ENCODE measurements at regions not wholly inside any gene's neighbourhood (a gene's known extent, or its start where the extent isn't known, plus 50 kb on each side); places are given as distances from the start of the nearest gene placed in this dataset.

GRCh38 chr3:87968668-87969067, 90.1 kb downstream of the CGGBP1 start:
- no peak overlapping the region for H3K4me3 ChIP-seq (ENCODE audit: insufficient read depth in 1 of 2, low read depth in 1 of 2, low read length in 2 of 2)
- H3K9ac ChIP-seq (ENCODE audit: low read length): no peak overlapping the region
- H3K79me1 ChIP-seq (replicated peaks; ENCODE audit: low read length, poor library complexity, severe bottlenecking): no peaks in the 10 kb centered on the region
- H2BK120ac ChIP-seq (ENCODE audit: low read depth, low read length): no peak overlapping the region
- H3K18ac ChIP-seq (ENCODE audit: low read depth in 1 of 2, low read length in 2 of 2): no peak overlapping the region
- no peak overlapping the region for H2BK5ac ChIP-seq (ENCODE audit: low read depth, low read length, poor library complexity, severe bottlenecking)
- no peaks in the 10 kb centered on the region for H3K4me1 ChIP-seq (ENCODE audit: control insufficient read depth, insufficient read depth, low read depth, low read length)
- no peak overlapping the region for H4K91ac ChIP-seq (ENCODE audit: low read length)
- no peak overlapping the region for H3K4me2 ChIP-seq (ENCODE audit: low read length, poor library complexity, severe bottlenecking)
- no peaks in the 10 kb centered on the region for H3K9me3 ChIP-seq (ENCODE audit: control insufficient read depth, low read length)
- no peak overlapping the region for H2BK15ac ChIP-seq (ENCODE audit: low read depth, poor library complexity, severe bottlenecking)
- no peaks in the 10 kb centered on the region for H3K27me3 ChIP-seq (ENCODE audit: control insufficient read depth in 1 of 2, insufficient read depth in 1 of 2, low read length in 2 of 2)
- 60% methylated on average over 4 of the region's 5 CpGs for WGBS
- H2BK12ac ChIP-seq (ENCODE audit: low read length in 2 of 2): no peak overlapping the region
- no peak overlapping the region for H3K4ac ChIP-seq (ENCODE audit: low read depth in 1 of 2, low read length in 2 of 2)
- H3K14ac ChIP-seq (ENCODE audit: low read length in 2 of 2): no peak overlapping the region
- H3K23ac ChIP-seq (ENCODE audit: low read length in 2 of 2): no peak overlapping the region
- no peaks in the 10 kb centered on the region for H3K36me3 ChIP-seq (ENCODE audit: control insufficient read depth in 1 of 2, insufficient read depth in 2 of 2, low read depth in 1 of 2, low read length in 2 of 2)
- H4K8ac ChIP-seq (ENCODE audit: low read length): no peak overlapping the region
- DNase-seq: no peak
- H2AK5ac ChIP-seq (ENCODE audit: low read length, severe bottlenecking): no peak overlapping the region
- H3K27ac ChIP-seq (ENCODE audit: low read length, poor library complexity, severe bottlenecking): no peak overlapping the region
- H2AFZ ChIP-seq (ENCODE audit: low read depth, low read length): no peak overlapping the region

- no peaks in the 10 kb centered on the region for H3K4me1 ChIP-seq (ENCODE audit: control insufficient read depth, insufficient read depth, low read depth, low read length)
- H4K8ac ChIP-seq (ENCODE audit: low read length): no peak overlapping the region
- no peak overlapping the region for H2BK15ac ChIP-seq (ENCODE audit: low read depth, poor library complexity, severe bottlenecking)
- H3K4me2 ChIP-seq (ENCODE audit: low read length, poor library complexity, severe bottlenecking): no peak overlapping the region
- H3K14ac ChIP-seq (ENCODE audit: low read length in 2 of 2): no peak overlapping the region
- no peak overlapping the region for H3K4me3 ChIP-seq (ENCODE audit: insufficient read depth in 1 of 2, low read depth in 1 of 2, low read length in 2 of 2)
- H2BK5ac ChIP-seq (ENCODE audit: low read depth, low read length, poor library complexity, severe bottlenecking): no peak overlapping the region
- no peaks in the 10 kb centered on the region for H3K79me1 ChIP-seq (replicated peaks; ENCODE audit: low read length, poor library complexity, severe bottlenecking)
- no peak overlapping the region for H4K91ac ChIP-seq (ENCODE audit: low read length)
- no peak overlapping the region for H3K4ac ChIP-seq (ENCODE audit: low read depth in 1 of 2, low read length in 2 of 2)
- H2AFZ ChIP-seq (ENCODE audit: low read depth, low read length): no peak overlapping the region
- H3K36me3 ChIP-seq (ENCODE audit: control insufficient read depth in 1 of 2, insufficient read depth in 2 of 2, low read depth in 1 of 2, low read length in 2 of 2): no peaks in the 10 kb centered on the region
- no peak overlapping the region for H3K27ac ChIP-seq (ENCODE audit: low read length, poor library complexity, severe bottlenecking)
- H2BK12ac ChIP-seq (ENCODE audit: low read length in 2 of 2): no peak overlapping the region
- H3K9me3 ChIP-seq (ENCODE audit: control insufficient read depth, low read length): no peaks in the 10 kb centered on the region
- no peak overlapping the region for H2AK5ac ChIP-seq (ENCODE audit: low read length, severe bottlenecking)
- H3K23ac ChIP-seq (ENCODE audit: low read length in 2 of 2): no peak overlapping the region
- 44% methylated on average over 1 of the region's 1 CpG for WGBS
- H3K18ac ChIP-seq (ENCODE audit: low read depth in 1 of 2, low read length in 2 of 2): no peak overlapping the region
- no peaks in the 10 kb centered on the region for H3K27me3 ChIP-seq (ENCODE audit: control insufficient read depth in 1 of 2, insufficient read depth in 1 of 2, low read length in 2 of 2)
- no peak for DNase-seq
- H3K9ac ChIP-seq (ENCODE audit: low read length): no peak overlapping the region
- no peak overlapping the region for H2BK120ac ChIP-seq (ENCODE audit: low read depth, low read length)
Observed at GRCh38 chr3:87958289-87958688, 100.5 kb downstream of the CGGBP1 start.

GRCh38 chr3:87957575-87957974, 101.2 kb downstream of the CGGBP1 start:
- H2BK12ac ChIP-seq (ENCODE audit: low read length in 2 of 2): no peak overlapping the region
- no peaks in the 10 kb centered on the region for H3K4me1 ChIP-seq (ENCODE audit: control insufficient read depth, insufficient read depth, low read depth, low read length)
- no peak overlapping the region for H3K4ac ChIP-seq (ENCODE audit: low read depth in 1 of 2, low read length in 2 of 2)
- H3K27ac ChIP-seq (ENCODE audit: low read length, poor library complexity, severe bottlenecking): no peak overlapping the region
- H3K27me3 ChIP-seq (ENCODE audit: control insufficient read depth in 1 of 2, insufficient read depth in 1 of 2, low read length in 2 of 2): no peaks in the 10 kb centered on the region
- no peaks in the 10 kb centered on the region for H3K9me3 ChIP-seq (ENCODE audit: control insufficient read depth, low read length)
- H3K36me3 ChIP-seq (ENCODE audit: control insufficient read depth in 1 of 2, insufficient read depth in 2 of 2, low read depth in 1 of 2, low read length in 2 of 2): no peaks in the 10 kb centered on the region
- H3K18ac ChIP-seq (ENCODE audit: low read depth in 1 of 2, low read length in 2 of 2): no peak overlapping the region
- no peak overlapping the region for H3K23ac ChIP-seq (ENCODE audit: low read length in 2 of 2)
- no peak for DNase-seq
- no peak overlapping the region for H2BK15ac ChIP-seq (ENCODE audit: low read depth, poor library complexity, severe bottlenecking)
- H2BK120ac ChIP-seq (ENCODE audit: low read depth, low read length): no peak overlapping the region
- H4K91ac ChIP-seq (ENCODE audit: low read length): no peak overlapping the region
- H3K9ac ChIP-seq (ENCODE audit: low read length): no peak overlapping the region
- WGBS: no CpG with 5 or more reads among the region's 1 CpG
- H3K79me1 ChIP-seq (replicated peaks; ENCODE audit: low read length, poor library complexity, severe bottlenecking): no peaks in the 10 kb centered on the region
- no peak overlapping the region for H3K4me2 ChIP-seq (ENCODE audit: low read length, poor library complexity, severe bottlenecking)
- H2AK5ac ChIP-seq (ENCODE audit: low read length, severe bottlenecking): no peak overlapping the region
- H2BK5ac ChIP-seq (ENCODE audit: low read depth, low read length, poor library complexity, severe bottlenecking): no peak overlapping the region
- H3K14ac ChIP-seq (ENCODE audit: low read length in 2 of 2): no peak overlapping the region
- H2AFZ ChIP-seq (ENCODE audit: low read depth, low read length): no peak overlapping the region
- no peak overlapping the region for H3K4me3 ChIP-seq (ENCODE audit: insufficient read depth in 1 of 2, low read depth in 1 of 2, low read length in 2 of 2)
- H4K8ac ChIP-seq (ENCODE audit: low read length): no peak overlapping the region

- H2BK12ac ChIP-seq (ENCODE audit: low read length in 2 of 2): no peak overlapping the region
- no peak overlapping the region for H3K23ac ChIP-seq (ENCODE audit: low read length in 2 of 2)
- WGBS: 40% methylated on average over 1 of the region's 1 CpG
- no peak overlapping the region for H2AFZ ChIP-seq (ENCODE audit: low read depth, low read length)
- no peaks in the 10 kb centered on the region for H3K4me1 ChIP-seq (ENCODE audit: control insufficient read depth, insufficient read depth, low read depth, low read length)
- H3K36me3 ChIP-seq (ENCODE audit: control insufficient read depth in 1 of 2, insufficient read depth in 2 of 2, low read depth in 1 of 2, low read length in 2 of 2): no peaks in the 10 kb centered on the region
- no peak overlapping the region for H3K4ac ChIP-seq (ENCODE audit: low read depth in 1 of 2, low read length in 2 of 2)
- H3K14ac ChIP-seq (ENCODE audit: low read length in 2 of 2): no peak overlapping the region
- no peak for DNase-seq
- H4K8ac ChIP-seq (ENCODE audit: low read length): no peak overlapping the region
- no peaks in the 10 kb centered on the region for H3K79me1 ChIP-seq (replicated peaks; ENCODE audit: low read length, poor library complexity, severe bottlenecking)
- no peak overlapping the region for H3K18ac ChIP-seq (ENCODE audit: low read depth in 1 of 2, low read length in 2 of 2)
- no peak overlapping the region for H2BK5ac ChIP-seq (ENCODE audit: low read depth, low read length, poor library complexity, severe bottlenecking)
- no peak overlapping the region for H2BK120ac ChIP-seq (ENCODE audit: low read depth, low read length)
- no peak overlapping the region for H3K4me3 ChIP-seq (ENCODE audit: insufficient read depth in 1 of 2, low read depth in 1 of 2, low read length in 2 of 2)
- H4K91ac ChIP-seq (ENCODE audit: low read length): no peak overlapping the region
- H2BK15ac ChIP-seq (ENCODE audit: low read depth, poor library complexity, severe bottlenecking): no peak overlapping the region
- H3K4me2 ChIP-seq (ENCODE audit: low read length, poor library complexity, severe bottlenecking): no peak overlapping the region
- H2AK5ac ChIP-seq (ENCODE audit: low read length, severe bottlenecking): no peak overlapping the region
- H3K27ac ChIP-seq (ENCODE audit: low read length, poor library complexity, severe bottlenecking): no peak overlapping the region
- no peaks in the 10 kb centered on the region for H3K27me3 ChIP-seq (ENCODE audit: control insufficient read depth in 1 of 2, insufficient read depth in 1 of 2, low read length in 2 of 2)
- no peak overlapping the region for H3K9ac ChIP-seq (ENCODE audit: low read length)
- H3K9me3 ChIP-seq (ENCODE audit: control insufficient read depth, low read length): no peaks in the 10 kb centered on the region
Observed at GRCh38 chr3:87949879-87950208, 109.0 kb downstream of the CGGBP1 start.
